Activated naive CD8-positive, alpha-beta T cell (primary cell): ENCODE measurements at regions not wholly inside any gene's neighbourhood (a gene's known extent, or its start where the extent isn't known, plus 50 kb on each side); places are given as distances from the start of the nearest gene placed in this dataset.
"Not testable (repeated sequence)": the region's sequence is repeated elsewhere in the genome, so short reads cannot be mapped to it uniquely, and the experiment has no call there.

Source experiments
- H3K27ac Mint-ChIP-seq: one replicate; pipeline ENCODE4 v1.8.0; 2021; ENCODE audit warnings: mixed read lengths
- H3K27me3 Mint-ChIP-seq: one replicate; pipeline ENCODE4 v1.8.0; 2021; ENCODE audit warnings: mixed read lengths
- H3K36me3 Mint-ChIP-seq: one replicate; pipeline ENCODE4 v1.8.0; 2021; ENCODE audit warnings: mixed read lengths
- H3K4me1 Mint-ChIP-seq: one replicate; pipeline ENCODE4 v1.8.0; 2021; ENCODE audit warnings: low read depth, mixed read lengths
- H3K4me3 Mint-ChIP-seq: one replicate; pipeline ENCODE4 v1.8.0; 2021; ENCODE audit warnings: mild to moderate bottlenecking, mixed read lengths
- H3K9me3 Mint-ChIP-seq: one replicate; pipeline ENCODE4 v1.8.0; 2021; ENCODE audit warnings: low read depth, mixed read lengths

GRCh38 chr13:81275666-81276258 is 934.8 kb upstream of the SPRY2 start:
- peaks cover 30% of the 10 kb centered on the region for H3K9me3 Mint-ChIP-seq
- no peaks in the 10 kb centered on the region for H3K4me1 Mint-ChIP-seq
- H3K27me3 Mint-ChIP-seq, result no peaks in the 10 kb centered on the region
- no peaks in the 10 kb centered on the region for H3K36me3 Mint-ChIP-seq
- H3K4me3 Mint-ChIP-seq, result no peak overlapping the region
- H3K27ac Mint-ChIP-seq, result no peak overlapping the region

DNA sequence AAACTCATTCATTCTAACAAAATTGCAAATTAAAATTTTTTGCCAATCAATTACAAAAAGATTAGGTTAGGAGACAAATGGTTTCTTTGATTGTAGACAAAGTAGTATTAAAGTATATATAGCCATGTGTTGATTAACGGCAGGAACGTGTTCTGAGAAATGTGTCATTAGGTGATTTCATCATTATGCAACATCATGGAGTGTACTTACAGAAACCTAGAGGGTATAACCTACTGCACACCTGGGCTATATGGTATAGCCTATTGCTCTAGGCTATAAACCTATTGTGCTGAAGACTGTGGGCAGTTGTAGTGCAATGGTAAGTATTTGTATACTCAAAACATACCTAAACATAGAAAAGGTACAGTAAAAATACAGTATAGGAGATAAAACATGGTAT is 906.8 kb upstream of the SPRY2 start:
- no peaks in the 10 kb centered on the region for H3K27me3 Mint-ChIP-seq
- no peak overlapping the region for H3K4me3 Mint-ChIP-seq
- no peaks in the 10 kb centered on the region for H3K4me1 Mint-ChIP-seq
- H3K36me3 Mint-ChIP-seq, result no peaks in the 10 kb centered on the region
- peaks cover 6% of the 10 kb centered on the region for H3K9me3 Mint-ChIP-seq
- H3K27ac Mint-ChIP-seq, result no peak overlapping the region

- Mint-ChIP-seq H3K27ac (no peak overlapping the region), H3K4me1 (no peaks in the 10 kb centered on the region), H3K4me3 (no peak overlapping the region), H3K36me3 (no peaks in the 10 kb centered on the region), H3K9me3 (peaks cover 5% of the 10 kb centered on the region), H3K27me3 (no peaks in the 10 kb centered on the region)
These were observed 905.6 kb upstream of the SPRY2 start for GRCh38 chr13:81246556-81246955.

DNA sequence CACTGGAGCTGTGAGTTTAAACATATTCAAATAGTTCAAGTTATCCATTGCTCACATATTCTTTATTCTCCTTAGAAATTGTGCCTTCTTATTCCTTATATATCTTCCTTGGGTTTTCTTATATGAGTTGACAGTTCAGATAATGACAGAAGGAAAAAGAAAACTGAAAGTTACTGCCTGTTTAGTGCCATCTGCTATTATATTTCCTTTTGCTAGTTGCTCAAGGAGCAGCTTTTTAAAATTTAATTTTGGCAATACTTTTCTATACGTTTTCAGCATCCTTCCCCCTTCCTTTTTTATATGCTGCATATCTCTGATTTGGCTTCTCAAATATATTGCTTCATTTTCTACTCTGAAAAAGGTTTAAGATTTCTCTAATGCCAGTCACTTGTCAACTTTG is 903.1 kb upstream of the SPRY2 start:
- Mint-ChIP-seq H3K4me1 (no peaks in the 10 kb centered on the region), H3K27ac (no peak overlapping the region), H3K9me3 (peaks cover 10% of the 10 kb centered on the region), H3K36me3 (no peaks in the 10 kb centered on the region), H3K27me3 (no peaks in the 10 kb centered on the region), H3K4me3 (no peak overlapping the region)

- Mint-ChIP-seq H3K27me3 (no peaks in the 10 kb centered on the region), H3K27ac (no peak overlapping the region), H3K4me1 (no peaks in the 10 kb centered on the region), H3K36me3 (no peaks in the 10 kb centered on the region), H3K4me3 (no peak overlapping the region), H3K9me3 (no peaks in the 10 kb centered on the region)
These were observed 889.5 kb upstream of the SPRY2 start for GRCh38 chr13:81230386-81230785.

GRCh38 chr13:81226830-81227229 is 885.9 kb upstream of the SPRY2 start:
- not testable (repeated sequence) for H3K36me3 Mint-ChIP-seq, H3K27ac Mint-ChIP-seq, H3K9me3 Mint-ChIP-seq

DNA sequence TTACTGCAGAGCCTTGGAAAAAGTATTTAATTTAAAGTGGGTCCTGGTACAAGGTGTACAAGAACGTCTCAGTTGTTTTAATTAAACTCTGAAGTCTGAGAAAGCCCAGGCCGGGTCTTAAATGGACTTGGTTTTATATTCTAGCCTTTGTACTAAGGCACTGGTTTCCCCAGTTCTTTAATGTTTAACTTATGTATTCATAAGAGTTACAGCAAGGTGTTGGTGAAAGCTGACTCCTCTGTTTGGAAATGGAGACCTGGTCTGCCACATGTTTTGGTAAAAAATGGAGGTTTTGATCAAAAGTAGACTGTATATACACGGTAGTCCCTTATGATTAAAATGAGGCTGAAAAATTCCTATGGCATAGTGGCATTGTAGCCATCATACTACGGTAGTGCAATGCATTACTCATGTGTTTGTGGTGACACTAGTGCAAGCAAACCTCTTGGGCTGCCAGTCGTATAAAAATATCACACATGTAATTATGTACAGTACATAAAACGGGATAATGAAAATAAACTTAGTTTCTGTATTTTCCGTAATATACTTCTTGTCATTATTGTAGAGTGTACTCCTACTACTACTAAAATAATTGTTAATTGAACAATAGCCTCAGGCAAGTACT is 883.4 kb upstream of the SPRY2 start:
- Mint-ChIP-seq H3K27ac (no peak overlapping the region), H3K4me3 (no peak overlapping the region), H3K4me1 (no peaks in the 10 kb centered on the region), H3K36me3 (no peaks in the 10 kb centered on the region), H3K27me3 (no peaks in the 10 kb centered on the region), H3K9me3 (peaks cover 8% of the 10 kb centered on the region)

More at GRCh38 chr13:81226830-81227229, 885.9 kb upstream of the SPRY2 start:
- H3K4me3 Mint-ChIP-seq, H3K27me3 Mint-ChIP-seq, H3K4me1 Mint-ChIP-seq: not testable (repeated sequence)

DNA sequence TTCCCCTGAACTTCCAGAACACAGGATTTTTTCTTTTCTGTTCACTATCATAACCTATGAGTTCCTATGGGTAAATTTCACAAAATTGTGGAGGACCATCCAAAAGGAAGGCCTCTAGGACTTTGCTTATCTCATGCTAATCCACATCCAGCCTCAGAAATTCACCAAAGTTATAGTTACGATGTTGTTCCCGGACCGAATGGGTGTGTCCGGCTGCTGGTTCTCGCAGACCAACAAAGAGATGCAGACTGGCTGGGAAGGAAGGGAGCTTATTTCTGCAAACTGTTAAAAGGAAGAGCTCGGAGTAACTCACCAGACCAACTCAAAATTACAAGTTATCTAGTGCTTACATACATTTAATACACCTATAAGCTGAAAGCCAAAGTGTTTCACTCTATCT is 882.9 kb upstream of the SPRY2 start:
- H3K4me3 Mint-ChIP-seq, result no peak overlapping the region
- no peaks in the 10 kb centered on the region for H3K36me3 Mint-ChIP-seq
- H3K27ac Mint-ChIP-seq, result no peak overlapping the region
- H3K4me1 Mint-ChIP-seq, result no peaks in the 10 kb centered on the region
- H3K9me3 Mint-ChIP-seq, result peaks cover 8% of the 10 kb centered on the region
- no peaks in the 10 kb centered on the region for H3K27me3 Mint-ChIP-seq

- Mint-ChIP-seq H3K27me3 (no peaks in the 10 kb centered on the region), H3K27ac (no peak overlapping the region), H3K4me1 (no peaks in the 10 kb centered on the region), H3K4me3 (no peak overlapping the region), H3K9me3 (peaks cover 7% of the 10 kb centered on the region), H3K36me3 (no peaks in the 10 kb centered on the region)
These were observed 870.8 kb upstream of the SPRY2 start for GRCh38 chr13:81211713-81212112.

- no peaks in the 10 kb centered on the region for H3K4me1 Mint-ChIP-seq
- no peak overlapping the region for H3K27ac Mint-ChIP-seq
- no peaks in the 10 kb centered on the region for H3K9me3 Mint-ChIP-seq
- no peak overlapping the region for H3K4me3 Mint-ChIP-seq
- H3K36me3 Mint-ChIP-seq, result no peaks in the 10 kb centered on the region
- H3K27me3 Mint-ChIP-seq, result no peaks in the 10 kb centered on the region
These were observed 866.7 kb upstream of the SPRY2 start for GRCh38 chr13:81207636-81208035.

DNA sequence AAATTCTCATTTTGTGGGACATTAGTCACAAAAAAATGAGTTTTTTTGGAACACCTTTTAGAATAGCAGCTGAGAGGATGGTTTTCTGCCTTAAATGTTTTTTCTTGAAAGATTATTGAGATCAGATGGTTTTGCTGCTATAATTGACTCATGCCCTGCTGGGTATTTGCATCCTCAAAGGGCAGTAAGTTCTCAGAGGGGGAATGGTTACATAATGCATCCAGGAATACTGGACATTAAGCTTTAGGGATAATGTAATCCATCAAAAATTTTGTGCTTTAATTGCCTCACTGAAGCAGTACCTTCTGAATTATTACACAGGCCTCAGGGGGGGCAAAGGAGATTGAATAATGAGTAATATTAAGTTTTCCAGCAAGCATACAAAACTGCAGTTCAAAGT is 866.3 kb upstream of the SPRY2 start:
- H3K9me3 Mint-ChIP-seq, result no peaks in the 10 kb centered on the region
- H3K4me3 Mint-ChIP-seq, result no peak overlapping the region
- no peak overlapping the region for H3K27ac Mint-ChIP-seq
- H3K4me1 Mint-ChIP-seq, result no peaks in the 10 kb centered on the region
- H3K27me3 Mint-ChIP-seq, result no peaks in the 10 kb centered on the region
- no peaks in the 10 kb centered on the region for H3K36me3 Mint-ChIP-seq

DNA sequence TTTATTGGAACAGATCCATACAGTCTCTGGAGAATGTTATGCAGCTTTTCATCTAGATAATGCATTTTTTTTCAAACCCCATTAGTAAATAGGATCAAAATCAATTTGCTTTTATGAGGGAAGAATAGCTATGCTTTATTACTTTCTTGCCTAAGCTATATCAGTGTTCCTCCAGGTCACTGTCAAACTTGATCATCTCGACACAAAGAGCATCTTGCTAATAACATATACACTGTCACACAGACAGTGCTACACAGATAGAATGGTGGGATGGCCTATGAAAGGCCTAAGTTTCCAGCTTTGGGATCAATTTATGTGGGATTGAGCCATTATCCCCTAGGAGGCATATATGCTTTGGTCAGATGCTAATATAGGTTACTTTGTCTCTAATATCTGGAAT is 862.9 kb upstream of the SPRY2 start:
- Mint-ChIP-seq H3K27ac (no peak overlapping the region), H3K9me3 (peaks cover 6% of the 10 kb centered on the region), H3K36me3 (no peaks in the 10 kb centered on the region), H3K27me3 (no peaks in the 10 kb centered on the region), H3K4me1 (no peaks in the 10 kb centered on the region), H3K4me3 (no peak overlapping the region)

DNA sequence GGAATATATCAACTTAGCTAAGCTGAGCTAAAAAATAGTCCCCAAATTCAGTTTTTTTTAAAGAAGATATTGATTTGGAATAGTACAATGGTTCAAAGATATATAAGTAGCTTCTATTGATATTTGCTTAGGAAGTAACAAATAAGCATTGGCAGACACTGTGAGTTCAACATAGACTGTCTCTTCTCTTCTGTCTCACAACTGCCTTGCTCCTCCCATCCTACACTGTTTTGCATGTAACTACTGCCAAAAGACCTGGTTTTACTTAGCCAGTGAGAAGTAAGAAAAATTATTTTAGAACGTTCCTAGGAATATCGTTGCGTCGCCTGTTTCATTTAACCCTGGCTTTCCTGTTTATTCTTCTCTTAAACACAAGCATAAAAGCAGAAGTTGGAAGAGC is 859.0 kb upstream of the SPRY2 start:
- Mint-ChIP-seq H3K36me3 (no peaks in the 10 kb centered on the region), H3K4me1 (no peaks in the 10 kb centered on the region), H3K27me3 (no peaks in the 10 kb centered on the region), H3K4me3 (no peak overlapping the region), H3K27ac (no peak overlapping the region), H3K9me3 (peaks cover 8% of the 10 kb centered on the region)

GRCh38 chr13:81197966-81198365 is 857.0 kb upstream of the SPRY2 start:
- H3K36me3 Mint-ChIP-seq, result no peaks in the 10 kb centered on the region

GRCh38 chr13:81197483-81197882 is 856.6 kb upstream of the SPRY2 start:
- Mint-ChIP-seq H3K4me3 (no peak overlapping the region), H3K27me3 (no peaks in the 10 kb centered on the region), H3K27ac (no peak overlapping the region), H3K36me3 (no peaks in the 10 kb centered on the region), H3K4me1 (no peaks in the 10 kb centered on the region), H3K9me3 (peaks cover 14% of the 10 kb centered on the region)

More at GRCh38 chr13:81197966-81198365, 857.0 kb upstream of the SPRY2 start:
- Mint-ChIP-seq H3K4me3 (no peak overlapping the region), H3K4me1 (no peaks in the 10 kb centered on the region), H3K27ac (no peak overlapping the region), H3K9me3 (peaks cover 14% of the 10 kb centered on the region), H3K27me3 (no peaks in the 10 kb centered on the region)

DNA sequence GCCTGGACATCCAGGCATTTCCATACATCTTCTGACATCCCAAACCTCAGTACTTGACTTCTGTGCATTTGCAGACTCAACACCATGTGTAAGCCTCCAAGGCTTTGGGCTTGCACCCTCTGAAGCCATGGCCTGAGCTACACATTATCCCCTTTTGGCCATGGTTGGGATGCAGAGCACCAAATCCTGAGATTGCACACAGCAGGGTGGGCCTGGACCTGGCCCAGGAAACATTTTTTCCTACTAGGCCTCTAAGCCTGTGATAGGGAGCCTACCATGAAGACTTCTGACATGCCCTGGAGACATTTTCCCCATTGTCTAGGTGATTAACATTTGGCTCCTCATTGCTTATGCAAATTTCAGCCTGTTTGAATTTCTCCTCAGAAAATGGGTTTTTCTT is 853.4 kb upstream of the SPRY2 start:
- H3K4me3 Mint-ChIP-seq, result no peak overlapping the region
- H3K27ac Mint-ChIP-seq, result no peak overlapping the region
- H3K9me3 Mint-ChIP-seq, result peaks cover 11% of the 10 kb centered on the region
- H3K4me1 Mint-ChIP-seq, result no peaks in the 10 kb centered on the region
- H3K36me3 Mint-ChIP-seq, result no peaks in the 10 kb centered on the region
- H3K27me3 Mint-ChIP-seq, result no peaks in the 10 kb centered on the region
